Calu3 (cell line): ENCODE measurements at regions not wholly inside any gene's neighbourhood (a gene's known extent, or its start where the extent isn't known, plus 50 kb on each side); places are given as distances from the start of the nearest gene placed in this dataset.

Source experiments
- BruUV-seq: library from RNA; stranded (reverse); fragments of 400-500 nt; replicated peaks from 2 replicates; lab custom pipeline; 2021; lab: Mats Ljungman, UMichigan
- CTCF ChIA-PET: fragments of 300-600 bp; sonication (Branson Sonifier 250); formaldehyde crosslinking; loops from one replicate; lab custom pipeline; 2022; ENCODE audit warnings: antibody characterized with exemption; lab: Charles Lee
- DNase-seq: peaks from one replicate; pipeline ENCODE4 v3.0.0; 2022
- H3K27ac Mint-ChIP-seq: one replicate; pipeline ENCODE4 v1.8.0; 2022; ENCODE audit warnings: mixed read lengths; ENCODE audit not compliant: unreplicated experiment
- H3K27me3 Mint-ChIP-seq: one replicate; pipeline ENCODE4 v1.8.0; 2022; ENCODE audit warnings: mixed read lengths; ENCODE audit not compliant: unreplicated experiment
- H3K36me3 Mint-ChIP-seq: one replicate; pipeline ENCODE4 v1.8.0; 2022; ENCODE audit warnings: mild to moderate bottlenecking, moderate library complexity, mixed read lengths; ENCODE audit not compliant: insufficient read depth, unreplicated experiment
- H3K4me1 Mint-ChIP-seq: one replicate; pipeline ENCODE4 v1.8.0; 2022; ENCODE audit warnings: mild to moderate bottlenecking, low read depth, mixed read lengths; ENCODE audit not compliant: unreplicated experiment
- H3K4me3 Mint-ChIP-seq: one replicate; pipeline ENCODE4 v1.8.0; 2022; ENCODE audit warnings: mild to moderate bottlenecking, low read depth, moderate library complexity, mixed read lengths; ENCODE audit not compliant: unreplicated experiment
- H3K9me3 Mint-ChIP-seq: one replicate; pipeline ENCODE4 v1.8.0; 2022; ENCODE audit warnings: low read depth, mixed read lengths; ENCODE audit not compliant: unreplicated experiment
- CTCF ChIP-seq: fragments of 200-600 bp; IDR thresholded peaks from one replicate; pipeline ENCODE4 v1.8.0; 2022; ENCODE audit warnings: antibody characterized with exemption; ENCODE audit not compliant: unreplicated experiment
- intact Hi-C: fragments of 100-400 bp; cut with micrococcal nuclease; formaldehyde crosslinking; loops from one replicate; pipeline ENCODE4 v1.10.0; 2022; ENCODE audit not compliant: unreplicated experiment

- Mint-ChIP-seq H3K9me3 (no peaks in the 10 kb centered on the region), H3K4me3 (no peak overlapping the region), H3K27me3 (peaks cover 69% of the 10 kb centered on the region), H3K4me1 (no peaks in the 10 kb centered on the region), H3K36me3 (no peaks in the 10 kb centered on the region), H3K27ac (no peak overlapping the region)
- CTCF ChIA-PET: no interaction called here
- intact Hi-C loops: no loop called here
- BruUV-seq: no TSS peak
- no peak for TF ChIP-seq CTCF
- no peak for DNase-seq
These were observed 104.9 kb upstream of the YPEL5 start for GRCh38 chr2:30041884-30042283.

- H3K4me3 Mint-ChIP-seq: no peak overlapping the region
- TF ChIP-seq CTCF: no peak
- H3K27me3 Mint-ChIP-seq: peaks cover 86% of the 10 kb centered on the region
- no peaks in the 10 kb centered on the region for H3K9me3 Mint-ChIP-seq
- intact Hi-C loops: no loop called here
- H3K4me1 Mint-ChIP-seq: no peaks in the 10 kb centered on the region
- BruUV-seq: no TSS peak
- CTCF ChIA-PET: no interaction called here
- no peak overlapping the region for H3K27ac Mint-ChIP-seq
- no peaks in the 10 kb centered on the region for H3K36me3 Mint-ChIP-seq
- DNase-seq: no peak
These were observed 100.4 kb upstream of the YPEL5 start for GRCh38 chr2:30046396-30046795.

- Mint-ChIP-seq H3K4me3 (no peak overlapping the region), H3K27me3 (peaks cover 87% of the 10 kb centered on the region), H3K27ac (no peak overlapping the region), H3K9me3 (no peaks in the 10 kb centered on the region), H3K36me3 (no peaks in the 10 kb centered on the region), H3K4me1 (no peaks in the 10 kb centered on the region)
- CTCF ChIA-PET: no interaction called here
- TF ChIP-seq CTCF: no peak
- intact Hi-C loops: no loop called here
- BruUV-seq: no TSS peak
- DNase-seq: no peak
These were observed 99.8 kb upstream of the YPEL5 start for GRCh38 chr2:30046979-30047378.

GRCh38 chr2:30048636-30049175, 98.1 kb upstream of the YPEL5 start:
- Mint-ChIP-seq H3K27ac (no peak overlapping the region), H3K36me3 (no peaks in the 10 kb centered on the region), H3K27me3 (peaks cover 98% of the 10 kb centered on the region), H3K9me3 (no peaks in the 10 kb centered on the region), H3K4me3 (no peak overlapping the region), H3K4me1 (no peaks in the 10 kb centered on the region)
- no peak for TF ChIP-seq CTCF
- intact Hi-C loops: no loop called here
- BruUV-seq: no TSS peak
- CTCF ChIA-PET: no interaction called here
- DNase-seq: no peak
